ENCODE measurements at regions not wholly inside any gene's neighbourhood (a gene's known extent, or its start where the extent isn't known, plus 50 kb on each side); places are given as distances from the start of the nearest gene placed in this dataset.
"Not testable (repeated sequence)": the region's sequence is repeated elsewhere in the genome, so short reads cannot be mapped to it uniquely, and the experiment has no call there.

DNA sequence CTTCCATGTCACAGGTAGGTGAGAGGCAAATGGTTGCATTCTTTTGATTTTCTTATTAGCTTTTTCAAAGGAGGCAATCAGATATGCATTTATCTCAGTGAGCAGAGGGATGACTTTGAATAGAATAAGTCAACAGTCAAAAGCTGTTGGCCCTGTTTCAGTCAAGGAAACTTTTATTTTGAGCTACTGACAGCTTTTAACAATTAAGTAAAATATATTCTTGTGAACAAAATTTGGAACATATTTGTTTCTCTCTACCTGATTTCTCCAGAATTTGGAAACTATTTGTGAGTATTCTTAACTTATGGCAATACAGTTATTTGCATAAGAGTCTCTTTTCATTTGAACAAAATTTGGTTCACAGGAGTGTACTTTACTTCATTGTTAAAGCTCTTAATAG is 196.3 kb downstream of the GJA1 start:
- TF ChIP-seq, protein P1, sequence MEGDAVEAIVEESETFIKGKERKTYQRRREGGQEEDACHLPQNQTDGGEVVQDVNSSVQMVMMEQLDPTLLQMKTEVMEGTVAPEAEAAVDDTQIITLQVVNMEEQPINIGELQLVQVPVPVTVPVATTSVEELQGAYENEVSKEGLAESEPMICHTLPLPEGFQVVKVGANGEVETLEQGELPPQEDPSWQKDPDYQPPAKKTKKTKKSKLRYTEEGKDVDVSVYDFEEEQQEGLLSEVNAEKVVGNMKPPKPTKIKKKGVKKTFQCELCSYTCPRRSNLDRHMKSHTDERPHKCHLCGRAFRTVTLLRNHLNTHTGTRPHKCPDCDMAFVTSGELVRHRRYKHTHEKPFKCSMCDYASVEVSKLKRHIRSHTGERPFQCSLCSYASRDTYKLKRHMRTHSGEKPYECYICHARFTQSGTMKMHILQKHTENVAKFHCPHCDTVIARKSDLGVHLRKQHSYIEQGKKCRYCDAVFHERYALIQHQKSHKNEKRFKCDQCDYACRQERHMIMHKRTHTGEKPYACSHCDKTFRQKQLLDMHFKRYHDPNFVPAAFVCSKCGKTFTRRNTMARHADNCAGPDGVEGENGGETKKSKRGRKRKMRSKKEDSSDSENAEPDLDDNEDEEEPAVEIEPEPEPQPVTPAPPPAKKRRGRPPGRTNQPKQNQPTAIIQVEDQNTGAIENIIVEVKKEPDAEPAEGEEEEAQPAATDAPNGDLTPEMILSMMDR (IDR thresholded peaks at IDR 0.05), result not testable (repeated sequence)
- TF ChIP-seq POLR2AphosphoS5, TCF7L2 (IDR thresholded peaks at IDR 0.05; ENCODE audit: low read depth, low read length): not testable (repeated sequence)

Measured in Panc1 (cell line).